Activated naive CD8-positive, alpha-beta T cell treated with anti-CD3 and anti-CD28 coated beads, Interleukin-2, amount 10 ng/mL, durations not matched to agents 7 days and 5 days (primary cell): ENCODE measurements at regions not wholly inside any gene's neighbourhood (a gene's known extent, or its start where the extent isn't known, plus 50 kb on each side); places are given as distances from the start of the nearest gene placed in this dataset.

Experiments
- ATAC-seq: fragments of 150-1000 bp; cut with Tn5 transposase; one replicate; pipeline ENCODE4 v1.10.0; 2021; ENCODE audit warnings: low read depth, moderate library complexity
- POLR2A ChIA-PET: fragments of 350-600 bp; sonication (Branson Sonifier 250); formaldehyde crosslinking; loops from one replicate; lab custom pipeline; 2021; ENCODE audit warnings: antibody characterized with exemption; lab: Charles Lee
- DNase-seq: peaks from one replicate; pipeline ENCODE4 v3.0.0; 2021
- H3K27ac Mint-ChIP-seq: one replicate; pipeline ENCODE4 v1.8.0; 2022; ENCODE audit warnings: mild to moderate bottlenecking, mixed read lengths
- H3K27me3 Mint-ChIP-seq: one replicate; pipeline ENCODE4 v1.8.0; 2022; ENCODE audit warnings: mild to moderate bottlenecking, moderate library complexity, mixed read lengths
- H3K36me3 Mint-ChIP-seq: one replicate; pipeline ENCODE4 v1.8.0; 2021; ENCODE audit warnings: mild to moderate bottlenecking, mixed read lengths
- H3K4me1 Mint-ChIP-seq: one replicate; pipeline ENCODE4 v1.8.0; 2021; ENCODE audit warnings: mixed read lengths
- H3K4me3 Mint-ChIP-seq: one replicate; pipeline ENCODE4 v1.8.0; 2022; ENCODE audit warnings: mild to moderate bottlenecking, moderate library complexity, mixed read lengths
- H3K9me3 Mint-ChIP-seq: one replicate; pipeline ENCODE4 v1.8.0; 2021; ENCODE audit warnings: mixed read lengths

- Mint-ChIP-seq H3K36me3 (no peaks in the 10 kb centered on the region), H3K27me3 (no peaks in the 10 kb centered on the region), H3K4me3 (no peak overlapping the region), H3K9me3 (no peaks in the 10 kb centered on the region), H3K4me1 (peaks cover 7% of the 10 kb centered on the region), H3K27ac (no peak overlapping the region)
- DNase-seq, result no peak
- no peak for ATAC-seq
- POLR2A ChIA-PET, result no interaction called here
These were observed 85.7 kb upstream of the ITM2A start for GRCh38 chrX:79452881-79453280.

- Mint-ChIP-seq H3K4me3 (no peak overlapping the region), H3K9me3 (no peaks in the 10 kb centered on the region), H3K27me3 (no peaks in the 10 kb centered on the region), H3K27ac (no peak overlapping the region), H3K4me1 (no peaks in the 10 kb centered on the region), H3K36me3 (no peaks in the 10 kb centered on the region)
- DNase-seq (no peak), ATAC-seq (no peak)
- POLR2A ChIA-PET, result no interaction called here
These were observed 77.6 kb upstream of the ITM2A start for GRCh38 chrX:79444694-79445210.

- Mint-ChIP-seq H3K9me3 (no peaks in the 10 kb centered on the region), H3K27ac (no peak overlapping the region), H3K36me3 (no peaks in the 10 kb centered on the region), H3K4me3 (no peak overlapping the region), H3K27me3 (no peaks in the 10 kb centered on the region), H3K4me1 (no peaks in the 10 kb centered on the region)
- DNase-seq, result no peak
- no peak for ATAC-seq
- POLR2A ChIA-PET, result no interaction called here
These were observed 76.0 kb upstream of the ITM2A start for GRCh38 chrX:79443121-79443520.

GRCh38 chrX:79440336-79440735, 73.2 kb upstream of the ITM2A start:
- no peaks in the 10 kb centered on the region for H3K36me3 Mint-ChIP-seq
- H3K9me3 Mint-ChIP-seq, result no peaks in the 10 kb centered on the region
- no peaks in the 10 kb centered on the region for H3K4me1 Mint-ChIP-seq
- no peak overlapping the region for H3K27ac Mint-ChIP-seq
- no peak overlapping the region for H3K4me3 Mint-ChIP-seq
- POLR2A ChIA-PET, result no interaction called here
- DNase-seq (no peak), ATAC-seq (no peak)
- no peaks in the 10 kb centered on the region for H3K27me3 Mint-ChIP-seq
